BE2C (cell line): ENCODE measurements at regions not wholly inside any gene's neighbourhood (a gene's known extent, or its start where the extent isn't known, plus 50 kb on each side); places are given as distances from the start of the nearest gene placed in this dataset.

Experiments
- DNase-seq: peaks from one replicate; pipeline ENCODE4 v3.0.0-alpha.2; 2020
- H3K27me3 ChIP-seq: fragments of 250-450 bp; sonication (Bioruptor Pico); 2 replicates; pipeline ENCODE4 v1.5.1; 2020; ENCODE audit warnings: mild to moderate bottlenecking
- H3K36me3 ChIP-seq: fragments of 250-450 bp; sonication (Bioruptor Pico); 2 replicates; pipeline ENCODE4 v1.5.1; 2020; ENCODE audit warnings: mild to moderate bottlenecking
- H3K4me1 ChIP-seq: fragments of 250-450 bp; sonication (Bioruptor Pico); 2 replicates; pipeline ENCODE4 v1.5.1; 2020
- H3K4me3 ChIP-seq: 2 replicates; pipeline ENCODE4 v1.5.1; 2011; ENCODE audit warnings: low read depth, low read length
- H3K9me3 ChIP-seq: fragments of 250-450 bp; sonication (Bioruptor Pico); 2 replicates; pipeline ENCODE4 v1.5.1; 2020
- CTCF ChIP-seq: IDR thresholded peaks from 2 replicates; pipeline ENCODE4 v1.5.1; 2012; ENCODE audit warnings: mild to moderate bottlenecking, low read depth, low read length

DNA sequence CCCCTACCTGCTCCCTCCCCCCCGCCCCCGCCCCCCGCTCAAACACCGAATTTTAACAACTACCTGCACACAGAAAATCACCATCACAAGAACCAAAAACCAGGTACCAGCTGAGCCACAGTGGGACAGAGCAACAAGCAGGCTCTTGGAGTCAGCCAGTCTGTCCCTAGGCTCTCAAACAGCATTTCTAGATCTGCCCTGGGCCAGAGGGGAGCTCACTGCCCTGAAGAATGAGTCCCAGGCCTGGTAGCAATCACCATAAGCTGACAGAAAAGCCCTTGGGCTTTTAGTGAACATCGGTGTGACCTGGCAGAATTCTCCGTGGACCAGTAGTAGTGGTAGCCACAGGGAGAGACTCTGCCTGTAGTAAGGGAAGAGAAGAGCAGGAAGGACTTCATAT, 58.3 kb downstream of the C11orf87 start:
- Histone ChIP-seq H3K4me3 (no peak overlapping the region), H3K27me3 (no peaks in the 10 kb centered on the region), H3K4me1 (no peaks in the 10 kb centered on the region), H3K36me3 (no peaks in the 10 kb centered on the region), H3K9me3 (no peaks in the 10 kb centered on the region)
- DNase-seq: no peak
- TF ChIP-seq CTCF: no peak

- no peaks in the 10 kb centered on the region for H3K9me3 ChIP-seq
- no peak for TF ChIP-seq CTCF
- no peaks in the 10 kb centered on the region for H3K27me3 ChIP-seq
- H3K4me1 ChIP-seq: no peaks in the 10 kb centered on the region
- H3K4me3 ChIP-seq: no peak overlapping the region
- no peak for DNase-seq
- no peaks in the 10 kb centered on the region for H3K36me3 ChIP-seq
Observed at GRCh38 chr11:109486129-109486528, 64.1 kb downstream of the C11orf87 start.

GRCh38 chr11:109490953-109491635, 69.1 kb downstream of the C11orf87 start:
- no peak for TF ChIP-seq CTCF
- Histone ChIP-seq H3K4me1 (no peaks in the 10 kb centered on the region), H3K4me3 (no peak overlapping the region), H3K27me3 (no peaks in the 10 kb centered on the region), H3K36me3 (no peaks in the 10 kb centered on the region), H3K9me3 (no peaks in the 10 kb centered on the region)
- no peak for DNase-seq

GRCh38 chr11:109506115-109506514, 84.1 kb downstream of the C11orf87 start:
- no peak for DNase-seq
- H3K4me3 ChIP-seq: no peak overlapping the region
- no peaks in the 10 kb centered on the region for H3K27me3 ChIP-seq
- H3K36me3 ChIP-seq: no peaks in the 10 kb centered on the region
- H3K9me3 ChIP-seq: no peaks in the 10 kb centered on the region
- no peaks in the 10 kb centered on the region for H3K4me1 ChIP-seq
- TF ChIP-seq CTCF: no peak

- H3K36me3 ChIP-seq: no peaks in the 10 kb centered on the region
- H3K4me3 ChIP-seq: no peak overlapping the region
- H3K9me3 ChIP-seq: no peaks in the 10 kb centered on the region
- no peaks in the 10 kb centered on the region for H3K4me1 ChIP-seq
- TF ChIP-seq CTCF: no peak
- no peaks in the 10 kb centered on the region for H3K27me3 ChIP-seq
- DNase-seq: no peak
Observed at GRCh38 chr11:109507331-109507730, 85.3 kb downstream of the C11orf87 start.

DNA sequence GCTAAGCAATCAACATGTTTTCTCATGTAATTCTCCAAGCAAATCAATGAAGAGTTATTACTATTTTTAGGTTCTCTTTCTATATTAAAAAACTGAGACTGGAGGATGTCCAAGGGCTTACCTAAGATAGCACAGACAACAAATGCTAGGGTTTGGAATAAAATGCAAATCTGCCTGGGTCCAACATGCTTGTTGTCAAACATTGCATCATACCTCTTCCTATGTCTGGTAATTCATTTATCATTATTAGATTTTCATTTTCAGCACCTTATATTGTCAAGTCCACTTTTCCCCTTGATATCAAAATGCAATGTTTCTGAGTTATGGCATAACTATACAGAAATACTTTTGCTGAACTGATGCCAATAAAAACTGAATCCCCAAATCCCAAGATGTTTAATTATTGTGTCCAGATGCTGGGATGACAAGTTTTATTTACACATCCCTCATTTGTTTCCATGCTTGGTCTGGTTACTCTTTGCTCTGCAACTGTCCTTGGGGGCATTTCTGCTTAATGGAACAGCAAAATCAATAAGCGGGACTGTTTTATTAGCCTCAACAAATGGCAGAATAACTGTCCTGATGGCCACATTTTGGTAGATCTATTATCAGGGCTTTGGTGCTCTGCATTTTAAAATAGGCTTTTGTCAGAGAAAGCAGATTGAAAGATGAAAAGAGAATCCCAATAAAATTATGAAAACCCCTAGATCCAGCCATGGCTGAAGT, 86.0 kb downstream of the C11orf87 start:
- no peak for DNase-seq
- TF ChIP-seq CTCF: no peak
- H3K36me3 ChIP-seq: no peaks in the 10 kb centered on the region
- H3K9me3 ChIP-seq: no peaks in the 10 kb centered on the region
- H3K4me1 ChIP-seq: no peaks in the 10 kb centered on the region
- H3K4me3 ChIP-seq: no peak overlapping the region
- no peaks in the 10 kb centered on the region for H3K27me3 ChIP-seq
